Hepatic stellate cell (primary cell): ENCODE measurements at regions not wholly inside any gene's neighbourhood (a gene's known extent, or its start where the extent isn't known, plus 50 kb on each side); places are given as distances from the start of the nearest gene placed in this dataset.
"Not testable (repeated sequence)": the region's sequence is repeated elsewhere in the genome, so short reads cannot be mapped to it uniquely, and the experiment has no call there.

Experiments
- DNase-seq: peaks from one replicate; pipeline ENCODE4 v3.0.0; 2011; ENCODE audit warnings: low spot score

GRCh38 chr6:100226811-100227210, 232.8 kb upstream of the MCHR2 start:
- DNase-seq, result no peak

- DNase-seq, result not testable (repeated sequence)
Measured at GRCh38 chr6:100223952-100224351, 229.9 kb upstream of the MCHR2 start.

GRCh38 chr6:100220543-100220942, 226.5 kb upstream of the MCHR2 start:
- DNase-seq, result no peak

GRCh38 chr6:100217225-100218012, 223.4 kb upstream of the MCHR2 start:
- DNase-seq, result no peak

- DNase-seq, result no peak
Measured at GRCh38 chr6:100216760-100217159, 222.7 kb upstream of the MCHR2 start.

- no peak for DNase-seq
Measured at GRCh38 chr6:100212131-100212530, 218.1 kb upstream of the MCHR2 start.

GRCh38 chr6:100210137-100211117, 216.4 kb upstream of the MCHR2 start:
- no peak for DNase-seq

GRCh38 chr6:100209323-100210136, 215.5 kb upstream of the MCHR2 start:
- no peak for DNase-seq

GRCh38 chr6:100203400-100203799, 209.4 kb upstream of the MCHR2 start:
- DNase-seq, result peak; percentile 49

GRCh38 chr6:100202417-100203194, 208.6 kb upstream of the MCHR2 start:
- DNase-seq, result peak; percentile 64

GRCh38 chr6:100196214-100196982, 202.4 kb upstream of the MCHR2 start:
- not testable (repeated sequence) for DNase-seq

- DNase-seq, result not testable (repeated sequence)
Measured at GRCh38 chr6:100195244-100195643, 201.2 kb upstream of the MCHR2 start.

GRCh38 chr6:100194535-100194934, 200.5 kb upstream of the MCHR2 start:
- no peak for DNase-seq

GRCh38 chr6:100188754-100189153, 194.7 kb upstream of the MCHR2 start:
- DNase-seq, result no peak

- DNase-seq, result no peak
Measured at GRCh38 chr6:100186552-100186951, 192.5 kb upstream of the MCHR2 start.

- DNase-seq, result no peak
Measured at GRCh38 chr6:100185615-100186014, 191.6 kb upstream of the MCHR2 start.

GRCh38 chr6:100184473-100184872, 190.4 kb upstream of the MCHR2 start:
- no peak for DNase-seq

- no peak for DNase-seq
Measured at GRCh38 chr6:100182313-100182712, 188.3 kb upstream of the MCHR2 start.

GRCh38 chr6:100181309-100181708, 187.3 kb upstream of the MCHR2 start:
- DNase-seq, result no peak

GRCh38 chr6:100179576-100179975, 185.6 kb upstream of the MCHR2 start:
- no peak for DNase-seq
